NCI-H1105 treated with DMSO at 0.1 percent for 48 hours (cell line): ENCODE measurements at regions not wholly inside any gene's neighbourhood (a gene's known extent, or its start where the extent isn't known, plus 50 kb on each side); places are given as distances from the start of the nearest gene placed in this dataset.

ENCODE experiments used
- DNase-seq: peaks from one replicate; lab custom pipeline; 2025; lab: John Stamatoyannopoulos, UW

GRCh38 chr6:63014290-63014689 is 197.0 kb upstream of the FKBP1C start:
- no peak for DNase-seq

GRCh38 chr6:63022631-63023030 is 188.6 kb upstream of the FKBP1C start:
- no peak for DNase-seq

GRCh38 chr6:63023726-63024125 is 187.5 kb upstream of the FKBP1C start:
- DNase-seq, result no peak

GRCh38 chr6:63049216-63049615 is 162.1 kb upstream of the FKBP1C start:
- DNase-seq, result no peak

GRCh38 chr6:63053206-63053605 is 158.1 kb upstream of the FKBP1C start:
- DNase-seq, result peak; percentile 18

GRCh38 chr6:63058601-63059000 is 152.7 kb upstream of the FKBP1C start:
- DNase-seq, result no peak

- DNase-seq, result no peak
Observed at GRCh38 chr6:63063631-63064271, 147.5 kb upstream of the FKBP1C start.

- DNase-seq, result no peak
Observed at GRCh38 chr6:63066055-63066704, 145.1 kb upstream of the FKBP1C start.

- DNase-seq, result no peak
Observed at GRCh38 chr6:63094947-63095346, 116.3 kb upstream of the FKBP1C start.

GRCh38 chr6:63097222-63097621 is 114.0 kb upstream of the FKBP1C start:
- DNase-seq, result no peak

- DNase-seq, result no peak
Observed at GRCh38 chr6:63098789-63099188, 112.5 kb upstream of the FKBP1C start.

- no peak for DNase-seq
Observed at GRCh38 chr6:63099772-63100459, 111.4 kb upstream of the FKBP1C start.

- DNase-seq, result no peak
Observed at GRCh38 chr6:63114610-63115211, 96.6 kb upstream of the FKBP1C start.

- no peak for DNase-seq
Observed at GRCh38 chr6:63121166-63121565, 90.1 kb upstream of the FKBP1C start.

- no peak for DNase-seq
Observed at GRCh38 chr6:63140114-63140513, 71.2 kb upstream of the FKBP1C start.

- no peak for DNase-seq
Observed at GRCh38 chr6:63140692-63141318, 70.5 kb upstream of the FKBP1C start.

- no peak for DNase-seq
Observed at GRCh38 chr6:63149730-63150129, 61.5 kb upstream of the FKBP1C start.

GRCh38 chr6:63154535-63154934 is 56.7 kb upstream of the FKBP1C start:
- no peak for DNase-seq
